SU-DHL-6 (cell line): ENCODE measurements at regions not wholly inside any gene's neighbourhood (a gene's known extent, or its start where the extent isn't known, plus 50 kb on each side); places are given as distances from the start of the nearest gene placed in this dataset.

Experiments used
- CTCF ChIP-seq: fragments of 200-600 bp; sonication (generic); IDR thresholded peaks from one replicate; pipeline ENCODE4 v1.5.1; 2017; ENCODE audit warnings: antibody characterized with exemption, mild to moderate bottlenecking, low read length, moderate library complexity; ENCODE audit not compliant: insufficient read depth, poor library complexity, severe bottlenecking
- EZH2phosphoT487 ChIP-seq: fragments of 200-600 bp; sonication (generic), shearing (Covaris generic); conservative IDR thresholded peaks from 2 replicates; pipeline ENCODE4 v1.6.1; 2018; ENCODE audit warnings: mild to moderate bottlenecking, antibody characterized with exemption, low read length, moderate library complexity, mixed read lengths

DNA sequence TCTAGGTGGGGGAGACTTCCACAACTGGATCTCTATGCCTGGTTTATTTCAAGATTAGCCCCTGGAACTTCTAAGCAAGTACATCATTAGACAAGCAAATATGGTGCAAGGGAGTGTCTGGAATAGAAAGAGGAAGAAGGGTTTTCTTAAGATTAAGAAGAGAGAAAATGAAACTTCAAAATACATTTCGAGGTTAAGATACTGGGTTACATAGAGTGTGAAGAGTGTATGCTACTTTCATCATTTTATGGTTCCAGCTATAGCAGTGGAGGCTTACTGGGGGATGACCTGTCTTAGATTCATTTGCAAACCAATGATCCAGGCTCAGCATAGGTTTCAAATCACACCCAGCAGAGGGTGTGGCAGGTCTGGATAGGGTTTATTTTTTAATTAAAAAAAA lies 144.4 kb upstream of the GATB start:
- TF ChIP-seq CTCF (no peak), EZH2phosphoT487 (no peak)
